Astrocyte of the hippocampus (primary cell): ENCODE measurements at regions not wholly inside any gene's neighbourhood (a gene's known extent, or its start where the extent isn't known, plus 50 kb on each side); places are given as distances from the start of the nearest gene placed in this dataset.
"Not testable (repeated sequence)": the region's sequence is repeated elsewhere in the genome, so short reads cannot be mapped to it uniquely, and the experiment has no call there.

Experiments
- DNase-seq: peaks from one replicate; pipeline ENCODE4 v3.0.0; 2011; ENCODE audit warnings: low read depth, low spot score

GRCh38 chr7:13197501-13197900 lies 510.1 kb downstream of the ARL4A start:
- no peak for DNase-seq

GRCh38 chr7:13198036-13198435 lies 510.6 kb downstream of the ARL4A start:
- DNase-seq = no peak

GRCh38 chr7:13198727-13199126 lies 511.3 kb downstream of the ARL4A start:
- no peak for DNase-seq

GRCh38 chr7:13201628-13202027 lies 514.2 kb downstream of the ARL4A start:
- DNase-seq = no peak

GRCh38 chr7:13217768-13218167 lies 530.3 kb downstream of the ARL4A start:
- DNase-seq = peak; percentile 72

GRCh38 chr7:13225068-13225467 lies 537.6 kb downstream of the ARL4A start:
- no peak for DNase-seq

- no peak for DNase-seq
Measured at GRCh38 chr7:13226385-13226784, 539.0 kb downstream of the ARL4A start.

- no peak for DNase-seq
Measured at GRCh38 chr7:13231216-13231615, 543.8 kb downstream of the ARL4A start.

- no peak for DNase-seq
Measured at GRCh38 chr7:13235436-13235835, 548.0 kb downstream of the ARL4A start.

GRCh38 chr7:13236026-13236425 lies 548.6 kb downstream of the ARL4A start:
- no peak for DNase-seq

GRCh38 chr7:13240349-13240748 lies 552.9 kb downstream of the ARL4A start:
- peak; percentile 69 for DNase-seq

- DNase-seq = no peak
Measured at GRCh38 chr7:13241416-13241815, 554.0 kb downstream of the ARL4A start.

- peak; percentile 84 for DNase-seq
Measured at GRCh38 chr7:13257661-13258060, 570.2 kb downstream of the ARL4A start.

GRCh38 chr7:13258386-13258785 lies 571.0 kb downstream of the ARL4A start:
- DNase-seq = no peak

GRCh38 chr7:13259930-13260329 lies 572.5 kb downstream of the ARL4A start:
- no peak for DNase-seq

GRCh38 chr7:13262929-13263530 lies 575.6 kb downstream of the ARL4A start:
- DNase-seq = peak; percentile 67

- no peak for DNase-seq
Measured at GRCh38 chr7:13265271-13265670, 577.8 kb downstream of the ARL4A start.

- not testable (repeated sequence) for DNase-seq
Measured at GRCh38 chr7:13274205-13274604, 586.8 kb downstream of the ARL4A start.

GRCh38 chr7:13276977-13277376 lies 589.5 kb downstream of the ARL4A start:
- DNase-seq = no peak

GRCh38 chr7:13278020-13278419 lies 590.6 kb downstream of the ARL4A start:
- DNase-seq = no peak

GRCh38 chr7:13279854-13280435 lies 592.5 kb downstream of the ARL4A start:
- peak; percentile 30 for DNase-seq

- DNase-seq = peak; percentile 58
Measured at GRCh38 chr7:13282377-13282980, 595.0 kb downstream of the ARL4A start.

- no peak for DNase-seq
Measured at GRCh38 chr7:13286916-13287315, 599.5 kb downstream of the ARL4A start.
